ENCODE measurements at regions not wholly inside any gene's neighbourhood (a gene's known extent, or its start where the extent isn't known, plus 50 kb on each side); places are given as distances from the start of the nearest gene placed in this dataset.

- H3K4me1 ChIP-seq: no peaks in the 10 kb centered on the region
- no peak overlapping the region for H3K27ac ChIP-seq
- TF ChIP-seq CTCF (IDR thresholded peaks at IDR 0.05): no peak
- H3K4me2 ChIP-seq (ENCODE audit: low read length): no peak overlapping the region
- H3K79me2 ChIP-seq: no peaks in the 10 kb centered on the region
- H3K9me3 ChIP-seq (ENCODE audit: control insufficient read depth, low read length): no peaks in the 10 kb centered on the region
- no peaks in the 10 kb centered on the region for H3K27me3 ChIP-seq (ENCODE audit: control insufficient read depth, insufficient read depth, low read length)
- no peak overlapping the region for H3K9ac ChIP-seq
- H3K36me3 ChIP-seq (ENCODE audit: control insufficient read depth, insufficient read depth, low read length): no peaks in the 10 kb centered on the region
- H3K4me3 ChIP-seq (ENCODE audit: low read depth, low read length): no peak overlapping the region
- no peak overlapping the region for H2AFZ ChIP-seq
Observed at GRCh38 chr7:68472688-68473087, 1125.6 kb upstream of the AUTS2 start.

DNA sequence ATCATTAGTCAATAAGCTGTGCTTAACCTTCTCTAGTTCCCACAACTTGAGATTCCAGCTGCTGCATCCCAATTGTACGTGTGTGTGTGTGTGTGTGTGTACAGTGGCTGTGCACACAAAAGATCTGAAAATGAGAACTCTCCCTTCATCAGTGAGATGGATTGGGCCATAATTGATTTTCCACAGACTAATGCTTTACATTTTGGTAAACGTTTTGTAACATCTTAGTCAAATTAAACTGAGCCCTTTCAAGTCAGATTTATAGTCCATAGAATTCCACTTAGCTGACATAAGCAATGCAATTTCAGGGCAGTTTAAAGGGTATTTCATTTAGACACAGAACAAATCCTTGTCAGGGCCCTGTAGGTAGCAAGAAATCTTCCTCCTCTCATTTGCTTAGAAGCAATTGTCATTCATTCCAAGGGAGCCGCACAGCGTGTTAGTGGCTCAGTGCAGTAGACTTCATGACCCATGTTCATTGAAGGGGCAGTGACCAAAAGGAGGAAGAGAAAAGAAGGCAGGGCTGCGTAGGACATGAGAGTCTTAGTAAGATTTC lies 1123.5 kb upstream of the AUTS2 start:
- H3K27me3 ChIP-seq (ENCODE audit: control insufficient read depth, insufficient read depth, low read length): no peaks in the 10 kb centered on the region
- no peaks in the 10 kb centered on the region for H3K9me3 ChIP-seq (ENCODE audit: control insufficient read depth, low read length)
- no peaks in the 10 kb centered on the region for H3K36me3 ChIP-seq (ENCODE audit: control insufficient read depth, insufficient read depth, low read length)

DNA sequence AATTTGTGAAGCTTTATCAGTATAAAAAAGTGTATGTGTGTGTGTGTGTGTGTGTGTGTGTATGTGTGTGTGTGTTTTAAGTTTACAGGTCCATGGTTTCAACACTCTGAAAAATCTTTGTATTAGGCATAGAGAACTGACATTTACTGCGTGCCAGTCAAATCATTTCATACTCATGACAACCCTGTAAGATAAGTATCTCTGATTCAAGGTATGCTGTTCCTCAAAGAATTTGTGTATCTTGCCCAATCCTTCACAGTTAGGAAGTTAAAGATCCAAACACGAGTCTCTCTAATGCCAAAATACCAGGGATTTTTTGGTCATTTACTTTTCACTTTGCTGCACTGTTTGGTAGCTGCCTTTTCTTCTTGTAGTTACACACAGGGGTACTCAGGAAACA lies 1121.3 kb upstream of the AUTS2 start:
- H3K9ac ChIP-seq: no peak overlapping the region
- H3K27ac ChIP-seq: no peak overlapping the region
- no peak for TF ChIP-seq CTCF (IDR thresholded peaks at IDR 0.05)
- H3K36me3 ChIP-seq (ENCODE audit: control insufficient read depth, insufficient read depth, low read length): no peaks in the 10 kb centered on the region
- H3K79me2 ChIP-seq: no peaks in the 10 kb centered on the region
- no peak overlapping the region for H2AFZ ChIP-seq
- no peaks in the 10 kb centered on the region for H3K27me3 ChIP-seq (ENCODE audit: control insufficient read depth, insufficient read depth, low read length)
- no peak overlapping the region for H3K4me3 ChIP-seq (ENCODE audit: low read depth, low read length)
- no peaks in the 10 kb centered on the region for H3K9me3 ChIP-seq (ENCODE audit: control insufficient read depth, low read length)
- no peak overlapping the region for H3K4me2 ChIP-seq (ENCODE audit: low read length)
- no peaks in the 10 kb centered on the region for H3K4me1 ChIP-seq

More for the DNA sequence above, 1123.5 kb upstream of the AUTS2 start:
- Histone ChIP-seq H3K4me3 (ENCODE audit: low read depth, low read length) (no peak overlapping the region), H3K79me2 (no peaks in the 10 kb centered on the region), H2AFZ (no peak overlapping the region), H3K4me2 (ENCODE audit: low read length) (no peak overlapping the region), H3K4me1 (no peaks in the 10 kb centered on the region), H3K27ac (no peak overlapping the region), H3K9ac (no peak overlapping the region)
- TF ChIP-seq CTCF (IDR thresholded peaks at IDR 0.05): no peak

GRCh38 chr7:68478326-68478725 lies 1119.9 kb upstream of the AUTS2 start:
- H3K4me2 ChIP-seq (ENCODE audit: low read length): no peak overlapping the region
- H3K79me2 ChIP-seq: no peaks in the 10 kb centered on the region
- no peak overlapping the region for H3K27ac ChIP-seq
- no peaks in the 10 kb centered on the region for H3K4me1 ChIP-seq
- no peaks in the 10 kb centered on the region for H3K36me3 ChIP-seq (ENCODE audit: control insufficient read depth, insufficient read depth, low read length)
- no peaks in the 10 kb centered on the region for H3K9me3 ChIP-seq (ENCODE audit: control insufficient read depth, low read length)
- no peak overlapping the region for H3K9ac ChIP-seq
- H3K4me3 ChIP-seq (ENCODE audit: low read depth, low read length): no peak overlapping the region
- H3K27me3 ChIP-seq (ENCODE audit: control insufficient read depth, insufficient read depth, low read length): no peaks in the 10 kb centered on the region
- no peak for TF ChIP-seq CTCF (IDR thresholded peaks at IDR 0.05)
- no peak overlapping the region for H2AFZ ChIP-seq

DNA sequence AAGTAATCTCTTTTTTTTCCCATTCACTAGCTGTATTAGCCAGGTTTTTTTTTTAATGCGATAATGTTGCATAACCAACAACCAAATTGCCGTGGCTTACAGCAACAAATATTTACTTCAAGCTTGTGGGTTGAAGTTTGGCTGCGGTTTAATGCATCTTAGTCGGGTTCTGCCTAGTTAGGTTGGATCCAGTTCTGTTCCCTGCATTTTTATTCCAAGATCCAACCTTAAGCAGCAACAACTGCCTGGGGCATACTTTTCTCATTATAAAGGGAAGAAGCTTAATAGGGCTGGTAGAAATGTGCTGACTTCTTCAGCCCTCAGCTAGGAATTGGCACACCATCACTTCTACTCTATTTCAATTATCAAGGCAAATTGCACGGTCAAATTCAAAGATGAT lies 1115.5 kb upstream of the AUTS2 start:
- H3K4me1 ChIP-seq: no peaks in the 10 kb centered on the region
- H3K9ac ChIP-seq: no peak overlapping the region
- no peaks in the 10 kb centered on the region for H3K9me3 ChIP-seq (ENCODE audit: control insufficient read depth, low read length)
- H2AFZ ChIP-seq: no peak overlapping the region
- no peaks in the 10 kb centered on the region for H3K36me3 ChIP-seq (ENCODE audit: control insufficient read depth, insufficient read depth, low read length)
- H3K27me3 ChIP-seq (ENCODE audit: control insufficient read depth, insufficient read depth, low read length): no peaks in the 10 kb centered on the region
- no peaks in the 10 kb centered on the region for H3K79me2 ChIP-seq
- no peak overlapping the region for H3K27ac ChIP-seq
- no peak overlapping the region for H3K4me3 ChIP-seq (ENCODE audit: low read depth, low read length)
- no peak overlapping the region for H3K4me2 ChIP-seq (ENCODE audit: low read length)
- no peak for TF ChIP-seq CTCF (IDR thresholded peaks at IDR 0.05)
